HG02642 (cell line): ENCODE measurements at regions not wholly inside any gene's neighbourhood (a gene's known extent, or its start where the extent isn't known, plus 50 kb on each side); places are given as distances from the start of the nearest gene placed in this dataset.
"Not testable (repeated sequence)": the region's sequence is repeated elsewhere in the genome, so short reads cannot be mapped to it uniquely, and the experiment has no call there.

Source experiments
- ATAC-seq: cut with Tn5 transposase; IDR thresholded peaks from one replicate; pipeline ENCODE4 v1.9.1; 2021; ENCODE audit warnings: mild to moderate bottlenecking; ENCODE audit not compliant: unreplicated experiment, poor library complexity

DNA sequence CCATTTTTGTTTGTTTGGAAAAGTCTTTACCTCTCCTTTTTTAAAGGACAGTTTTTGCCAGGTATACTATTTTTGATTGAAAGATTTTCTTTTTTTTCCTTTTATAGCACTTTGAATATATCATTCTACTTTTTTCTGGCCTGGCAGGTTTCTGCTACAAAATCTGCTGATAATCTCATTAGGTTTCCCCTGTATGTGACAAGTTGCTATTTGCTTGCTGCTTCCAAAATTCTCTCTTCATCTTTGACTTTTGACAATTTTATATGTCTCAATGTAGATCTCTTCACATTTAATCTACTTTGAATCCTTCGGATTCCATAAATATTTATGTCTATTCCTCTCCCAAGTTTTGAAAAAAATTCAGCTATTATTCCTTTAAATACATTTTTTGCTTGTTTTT, 838.5 kb downstream of the IGSF11 start:
- ATAC-seq: no peak

DNA sequence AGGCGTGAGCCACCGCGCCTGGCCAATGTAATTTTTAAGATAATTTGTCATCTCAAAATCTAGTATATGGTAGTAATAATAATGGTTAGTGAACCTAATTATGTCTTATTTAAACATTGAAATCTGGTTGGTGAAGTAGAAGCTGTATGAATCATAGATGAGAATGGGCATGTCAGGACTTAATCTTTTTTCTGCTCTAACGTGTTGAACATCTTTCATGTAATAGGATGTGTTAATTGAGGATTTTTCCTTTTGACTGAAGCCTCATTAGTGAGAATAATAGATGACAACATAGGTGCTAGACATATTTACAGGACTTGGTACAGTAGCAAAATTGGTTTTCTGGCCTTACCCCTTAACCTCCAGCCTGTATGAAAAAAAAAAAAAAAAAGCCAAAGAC, 835.6 kb downstream of the IGSF11 start:
- no peak for ATAC-seq

DNA sequence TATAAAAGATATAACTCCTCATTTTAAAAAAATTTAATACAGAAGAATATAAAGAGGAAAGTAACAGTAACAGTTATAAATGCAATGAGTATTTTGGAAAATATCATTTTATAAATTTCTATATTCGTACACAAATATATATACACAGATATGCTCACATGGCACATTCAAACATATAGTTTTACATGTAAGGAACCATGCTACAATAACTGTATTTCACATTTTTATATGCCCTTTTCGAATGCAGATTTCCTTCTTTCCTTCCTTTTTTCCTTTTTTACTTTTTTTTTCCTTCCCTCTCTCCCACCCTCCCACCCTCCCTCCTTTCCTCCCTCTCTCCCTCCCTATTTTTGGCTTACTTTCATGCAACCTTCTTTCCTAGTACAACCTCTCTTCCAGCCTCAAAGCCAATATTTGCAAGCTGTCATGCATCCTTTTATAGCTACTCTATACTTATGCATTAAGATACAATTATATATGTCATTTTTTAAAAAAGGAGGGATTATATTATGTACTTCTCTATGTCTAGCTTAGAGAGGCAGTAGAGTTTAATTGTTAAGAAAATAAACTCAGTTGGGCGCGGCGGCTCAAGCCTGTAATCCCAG, 830.5 kb downstream of the IGSF11 start:
- ATAC-seq: no peak

DNA sequence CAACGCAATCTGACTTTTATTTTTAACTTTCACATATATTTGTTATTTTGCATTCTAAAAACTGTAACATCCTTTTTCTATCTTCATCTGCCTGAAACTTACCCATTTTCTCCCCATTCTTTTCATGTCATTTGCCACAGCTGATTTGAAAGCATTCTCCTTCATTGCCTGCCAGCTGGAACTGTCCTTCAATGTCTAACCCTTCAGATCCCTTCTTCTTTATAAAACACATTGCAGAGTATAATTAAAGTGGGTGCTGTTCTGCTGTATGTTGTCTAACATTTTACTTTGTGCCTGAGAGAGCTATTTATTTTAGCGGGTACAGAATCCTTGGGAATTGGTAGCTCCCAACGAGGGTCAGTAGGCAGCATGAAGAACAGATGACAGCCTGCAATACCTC, 827.4 kb downstream of the IGSF11 start:
- ATAC-seq: no peak

DNA sequence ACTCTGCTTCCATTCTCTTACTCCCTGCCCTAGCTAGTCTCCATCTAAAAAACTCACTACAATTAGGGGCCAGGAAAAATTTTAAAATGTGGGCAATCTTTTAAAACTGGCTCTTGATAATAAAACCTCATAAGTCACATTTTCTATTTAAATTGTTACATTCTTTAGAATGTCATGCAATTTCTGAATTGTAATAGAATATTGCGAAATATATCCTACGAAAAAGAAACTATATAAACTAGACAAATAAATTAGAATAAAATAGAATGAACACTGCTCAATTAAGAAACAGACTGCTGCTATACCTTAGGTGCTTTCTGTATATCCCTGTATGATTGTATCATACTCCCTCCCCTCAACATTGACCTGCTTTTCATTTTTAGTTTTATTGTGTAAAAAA, 826.0 kb downstream of the IGSF11 start:
- no peak for ATAC-seq

DNA sequence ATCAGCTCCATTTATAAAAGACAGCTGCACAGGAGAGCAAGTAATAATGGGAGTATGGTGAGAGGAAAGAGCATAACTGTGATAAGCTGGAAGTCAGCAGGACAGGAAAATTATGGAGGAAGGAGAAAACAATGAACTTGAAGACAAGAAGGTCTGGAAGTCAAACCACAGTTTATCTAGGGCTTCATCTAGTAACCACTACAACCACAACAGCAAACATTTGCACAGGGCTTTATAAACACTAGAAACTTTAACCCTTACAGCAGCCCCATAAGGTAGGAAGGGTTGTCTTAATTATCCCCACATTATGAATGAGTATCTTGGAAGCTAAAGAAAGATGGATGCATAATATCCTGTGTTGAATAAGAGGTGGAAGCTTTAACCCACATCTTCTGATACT, 820.8 kb downstream of the IGSF11 start:
- ATAC-seq: no peak

DNA sequence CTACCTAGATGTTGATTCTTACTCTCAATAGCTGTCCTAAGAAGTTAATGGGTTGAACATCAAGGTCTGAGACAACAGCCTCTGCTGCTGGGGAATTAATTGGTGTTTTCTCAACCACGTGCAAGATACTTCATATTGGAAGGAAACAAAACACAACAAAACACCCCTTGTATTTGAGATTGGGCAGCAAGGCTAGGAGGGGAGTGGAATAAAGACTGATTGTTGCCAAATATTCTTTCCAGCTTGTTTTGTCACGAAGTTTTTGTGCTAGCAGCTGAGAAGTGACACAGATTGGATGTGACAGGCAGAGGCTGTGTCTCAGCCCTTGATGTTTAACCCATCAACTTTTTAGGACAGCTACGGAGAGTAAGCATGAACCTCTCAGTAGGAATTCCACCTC, 808.4 kb downstream of the IGSF11 start:
- no peak for ATAC-seq

DNA sequence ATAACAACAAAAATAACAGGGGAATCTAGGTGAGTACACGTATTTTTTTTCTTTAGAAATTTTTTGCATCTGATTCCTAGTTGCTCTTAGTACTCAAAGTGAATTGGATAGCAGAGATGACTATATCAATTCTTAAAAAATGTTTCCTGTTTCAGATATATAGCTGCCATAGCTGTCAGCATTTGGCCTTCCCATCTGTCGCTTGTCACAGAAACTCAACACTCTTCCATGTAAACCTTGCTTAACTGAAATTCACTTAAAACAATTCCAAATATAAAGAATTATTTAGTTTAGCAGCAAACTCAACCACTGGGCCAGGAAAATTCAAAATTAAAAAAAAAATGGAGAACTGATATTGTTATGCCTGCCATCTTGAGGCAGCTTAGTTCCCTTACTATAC, 807.5 kb downstream of the IGSF11 start:
- no peak for ATAC-seq

DNA sequence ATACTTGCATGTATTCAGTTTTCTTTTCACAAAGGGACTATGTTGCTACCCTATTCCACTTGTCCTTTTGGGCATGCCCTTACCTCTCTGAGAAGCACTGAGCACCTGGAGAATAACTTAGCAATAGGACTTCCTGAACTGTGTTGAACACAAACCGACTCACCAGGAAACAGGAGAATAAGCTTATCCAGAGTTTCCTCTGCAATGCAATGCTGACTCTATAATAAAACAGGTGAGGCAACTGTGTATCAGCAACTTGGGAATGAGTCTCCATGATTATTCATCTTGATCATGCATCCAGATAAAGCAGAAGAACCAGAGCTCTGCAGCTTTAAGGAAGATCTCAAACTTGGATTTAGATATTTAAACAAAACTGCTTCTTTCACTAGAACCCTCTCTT, 806.5 kb downstream of the IGSF11 start:
- no peak for ATAC-seq

DNA sequence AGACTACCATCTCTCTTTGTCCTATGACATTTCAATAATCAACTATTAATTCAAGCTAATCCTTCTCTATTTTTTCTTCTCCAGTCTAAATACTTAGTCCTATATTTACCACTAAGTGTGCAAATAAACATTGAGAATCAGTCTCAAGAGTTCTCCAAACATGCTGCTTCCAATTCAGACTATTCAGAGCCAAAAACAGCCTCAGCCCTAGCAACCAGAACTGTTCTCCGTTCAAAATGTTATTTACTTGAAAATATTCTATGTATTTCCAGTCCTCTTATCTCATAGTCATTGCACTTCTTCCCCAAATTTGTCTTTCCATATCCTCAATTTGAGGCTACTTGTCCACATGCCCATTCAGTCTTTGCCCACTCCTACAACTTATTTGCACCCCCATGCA, 805.5 kb downstream of the IGSF11 start:
- ATAC-seq: no peak

DNA sequence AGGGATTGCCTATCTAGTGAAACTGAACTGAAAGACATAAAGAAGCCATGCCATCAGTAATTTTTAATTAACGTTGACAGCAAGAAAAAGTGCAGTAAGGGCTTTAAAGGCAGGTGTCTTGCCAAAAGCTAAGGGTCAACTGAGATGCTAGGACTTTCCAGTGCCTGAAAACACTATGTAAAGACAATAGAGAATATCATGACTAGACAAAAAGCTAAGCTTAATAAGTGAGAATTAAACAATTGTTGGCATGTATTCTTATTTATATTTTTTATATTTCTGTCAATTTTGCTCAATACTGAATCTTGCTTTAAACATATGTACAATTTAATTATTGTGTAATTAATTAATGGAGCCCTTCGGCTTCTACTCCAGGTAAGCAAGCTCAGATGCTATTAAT, 803.1 kb downstream of the IGSF11 start:
- no peak for ATAC-seq

DNA sequence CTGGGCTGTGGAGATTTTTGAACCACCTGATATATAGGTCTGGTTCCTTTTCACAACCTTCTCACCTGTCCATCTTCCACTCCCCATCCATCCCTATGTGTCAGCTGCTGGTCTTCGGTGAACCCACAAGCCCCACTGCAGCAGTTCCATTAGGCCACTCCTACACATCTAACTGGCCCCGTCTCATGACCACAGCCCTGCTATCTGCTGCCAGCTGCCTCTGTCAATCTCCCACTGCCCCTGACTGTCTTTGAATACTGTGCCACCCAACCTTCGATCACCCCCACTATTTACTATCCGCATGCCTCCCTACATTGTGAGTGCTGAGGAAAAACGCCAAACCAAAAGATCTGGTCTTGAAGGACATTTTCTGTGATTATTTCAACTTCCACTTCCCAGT, 795.4 kb downstream of the IGSF11 start:
- ATAC-seq: no peak

DNA sequence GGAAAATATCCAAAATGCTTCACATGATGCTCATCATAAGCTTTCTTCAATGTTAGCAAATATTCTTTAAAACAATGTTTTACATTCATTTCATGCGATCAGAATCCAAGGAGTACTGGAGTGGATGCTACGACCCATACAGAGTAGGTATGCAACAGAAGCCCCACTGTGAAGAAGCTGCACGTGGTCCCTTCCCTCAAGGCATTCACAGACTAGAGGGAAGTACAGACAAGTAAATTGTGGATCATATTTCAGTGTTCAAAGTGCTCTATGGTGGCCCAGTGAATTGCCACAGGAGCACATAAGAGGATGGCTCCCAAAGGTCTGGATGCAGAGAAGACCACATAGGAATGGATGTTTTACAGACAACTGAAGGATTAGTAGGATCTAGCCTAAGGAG, 789.9 kb downstream of the IGSF11 start:
- no peak for ATAC-seq

DNA sequence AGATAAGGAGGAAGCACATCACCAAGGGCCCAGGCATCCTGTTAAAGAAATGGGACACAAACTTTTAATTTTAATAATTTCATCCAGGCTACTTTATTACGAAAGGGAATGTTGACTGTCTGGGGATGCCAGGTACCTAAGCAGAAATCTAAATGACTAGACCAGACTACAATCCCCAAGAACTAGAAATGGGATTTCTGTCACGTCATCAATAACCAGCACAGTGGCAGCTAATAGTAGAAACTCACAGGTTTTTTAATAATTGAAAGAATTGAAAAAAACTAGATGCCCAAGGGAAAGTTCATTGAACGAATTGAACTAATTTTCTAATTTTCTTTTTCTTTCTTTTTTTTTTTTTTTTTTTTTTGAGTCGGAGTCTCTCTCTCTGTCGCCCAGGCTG, 789.3 kb downstream of the IGSF11 start:
- no peak for ATAC-seq

DNA sequence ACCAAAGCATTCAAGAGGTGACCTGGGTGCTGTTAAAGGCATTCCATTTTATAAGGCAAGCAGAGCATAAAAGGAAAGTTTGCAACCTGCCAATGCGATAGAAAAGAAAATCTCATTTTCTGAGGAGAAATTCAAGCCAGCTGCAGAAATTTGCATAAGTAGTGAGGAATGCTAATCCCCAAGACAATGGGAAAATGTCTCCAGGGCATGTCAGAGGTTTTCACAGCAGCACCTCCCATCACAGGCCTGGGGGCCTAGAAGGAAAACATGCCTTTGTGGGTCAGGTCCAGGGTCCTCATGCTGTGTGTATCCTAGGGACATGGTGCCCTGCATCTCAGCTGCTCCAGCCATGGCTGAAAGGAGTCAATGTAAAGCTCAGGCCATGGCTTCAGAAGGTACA, 775.8 kb downstream of the IGSF11 start:
- ATAC-seq: not testable (repeated sequence)

DNA sequence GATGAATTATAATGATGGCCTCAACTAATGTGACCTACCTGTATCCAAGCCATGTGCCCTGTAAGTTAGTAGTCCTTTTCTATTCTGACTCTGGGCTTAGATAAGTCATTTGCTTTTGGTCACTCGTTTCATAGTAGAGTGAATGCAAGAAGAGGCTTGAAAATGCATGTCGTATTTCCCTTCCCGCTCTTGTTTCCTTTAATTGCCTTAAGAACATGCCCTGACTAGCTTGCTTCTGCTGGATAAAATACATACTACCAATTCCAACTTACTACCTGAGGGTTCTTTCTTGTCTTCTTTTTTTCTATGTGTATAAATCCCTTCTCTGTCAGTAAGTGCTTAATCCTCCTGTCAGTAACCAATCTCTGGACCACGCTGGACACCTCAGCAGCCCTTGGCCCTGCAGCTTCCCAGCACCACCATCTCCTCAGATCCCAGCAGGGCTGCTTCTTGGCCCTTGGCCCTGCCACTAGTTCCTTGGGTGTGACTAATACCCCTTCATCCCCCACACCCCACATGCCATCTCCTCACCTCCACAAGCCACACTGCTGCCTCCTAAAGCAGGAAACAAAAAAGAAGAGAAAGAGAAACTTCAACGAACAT, 771.7 kb downstream of the IGSF11 start:
- ATAC-seq: no peak

DNA sequence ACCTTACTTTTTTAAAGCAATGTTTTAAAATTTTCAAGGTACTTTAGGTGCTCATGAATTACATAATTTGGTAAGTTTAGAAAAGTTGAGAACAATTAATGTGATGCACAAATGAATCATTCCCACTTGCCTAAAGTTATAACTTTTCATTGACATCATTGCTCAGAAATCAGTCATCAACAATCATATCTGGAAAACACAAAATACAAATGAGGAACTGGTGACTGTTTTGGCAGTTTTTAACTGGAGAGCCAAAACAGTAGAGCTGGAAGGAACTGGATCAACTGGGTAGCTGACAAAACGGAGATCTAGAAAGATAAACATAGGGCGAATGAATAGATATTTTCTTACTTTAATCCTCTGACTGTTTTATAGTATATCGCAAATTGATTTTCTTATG, 767.1 kb downstream of the IGSF11 start:
- no peak for ATAC-seq

DNA sequence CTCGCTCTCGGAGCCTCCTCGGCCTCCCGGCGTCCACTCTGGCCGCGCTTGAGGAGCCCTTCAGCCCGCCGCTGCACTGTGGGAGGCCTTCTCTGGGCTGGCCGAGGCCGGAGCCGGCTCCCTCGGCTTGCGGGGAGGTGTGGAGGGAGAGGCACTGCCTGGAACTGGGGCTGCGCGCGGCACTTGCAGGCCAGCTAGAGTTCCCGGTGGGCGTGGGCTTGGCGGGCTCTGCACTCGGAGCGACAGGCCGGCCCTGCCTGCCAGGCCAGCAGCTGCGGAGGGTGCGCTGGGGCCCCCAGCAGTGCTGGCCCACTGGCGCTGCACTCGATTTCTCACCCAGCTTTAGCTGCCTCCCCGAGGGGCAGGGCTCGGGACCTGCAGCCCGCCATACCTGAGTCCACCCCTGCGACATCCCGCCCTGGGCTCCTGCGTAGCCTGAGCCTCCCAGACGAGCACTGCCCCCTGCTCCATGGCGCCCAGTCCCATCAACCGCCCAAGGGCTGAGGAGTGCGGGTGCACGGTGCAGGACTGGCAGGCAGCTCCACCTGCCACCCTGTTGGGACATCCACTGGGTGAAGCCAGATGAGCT, 765.0 kb downstream of the IGSF11 start:
- ATAC-seq: no peak

DNA sequence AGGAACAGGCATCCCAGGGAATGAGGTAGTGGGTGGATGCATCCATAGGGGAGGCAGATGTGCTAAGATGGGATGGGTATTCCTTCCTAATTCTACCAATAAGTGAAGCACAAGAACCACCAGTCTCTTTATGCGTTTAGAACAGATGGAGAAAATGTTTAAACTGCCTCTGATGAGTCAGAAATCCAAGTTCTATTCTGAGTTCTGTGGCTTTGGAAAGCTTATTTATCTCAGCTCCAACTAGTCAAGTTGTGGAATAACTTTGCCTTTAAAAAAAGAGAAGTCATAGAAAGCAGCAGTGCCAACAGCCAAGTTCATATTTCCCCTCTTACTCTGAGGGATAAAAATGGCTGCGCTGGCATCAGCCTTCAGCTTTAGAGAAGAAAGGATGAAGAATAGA, 761.7 kb downstream of the IGSF11 start:
- ATAC-seq: no peak

DNA sequence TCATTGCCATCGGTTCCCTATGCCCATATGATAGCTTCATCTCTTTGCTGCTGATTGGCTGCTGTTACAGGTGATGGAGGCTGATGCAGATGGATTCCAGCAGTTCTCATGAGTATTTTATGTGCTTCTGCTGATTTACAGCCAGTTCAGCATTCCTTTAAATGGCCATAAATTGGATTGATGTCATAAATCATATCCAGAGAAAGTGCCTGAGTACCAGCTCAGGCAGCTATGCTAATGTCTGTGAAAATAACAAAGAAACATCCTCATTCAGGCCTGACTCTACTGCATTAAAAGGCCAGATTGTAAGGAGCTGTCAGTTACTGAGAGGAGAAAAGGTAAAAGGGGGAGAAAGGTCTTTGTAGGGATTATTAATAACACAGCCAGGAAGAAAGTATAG, 756.8 kb downstream of the IGSF11 start:
- no peak for ATAC-seq

DNA sequence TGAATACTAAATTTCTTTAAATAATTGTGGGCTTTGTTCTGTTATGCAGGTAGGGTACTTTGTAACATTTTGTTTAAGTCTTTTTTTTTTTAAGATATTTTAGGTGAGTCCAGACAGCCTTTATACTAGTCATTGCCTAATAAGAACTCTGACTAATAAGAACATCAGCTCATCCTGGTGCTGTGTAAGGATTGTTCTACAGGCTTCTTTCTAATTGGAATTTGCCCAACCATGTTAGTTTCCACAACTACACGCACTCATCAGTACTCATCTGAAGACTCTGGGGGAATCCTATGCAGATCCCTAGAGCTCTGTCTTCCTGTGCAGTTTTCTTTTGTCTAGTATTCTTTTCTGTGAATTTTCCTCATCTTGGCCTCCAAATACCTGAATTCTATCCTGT, 741.8 kb downstream of the IGSF11 start:
- ATAC-seq: no peak

DNA sequence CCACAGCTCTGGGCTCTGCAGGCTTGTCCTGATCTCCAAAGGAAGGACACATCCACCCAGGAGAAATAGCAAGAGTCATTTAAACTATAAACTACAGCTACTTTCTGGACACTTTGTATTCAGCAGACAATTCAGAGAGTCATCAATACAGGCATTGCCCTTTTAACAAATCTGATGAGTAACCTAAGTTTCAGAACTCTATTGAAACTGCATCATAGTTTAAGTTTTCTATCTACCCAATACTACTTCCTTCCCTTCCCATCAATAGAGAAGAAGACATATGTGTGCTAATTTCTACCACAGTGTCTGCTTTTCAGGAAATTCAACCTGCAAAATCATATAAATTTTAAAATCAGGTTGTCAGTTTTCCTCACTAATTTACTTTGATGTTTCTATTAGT, 736.5 kb downstream of the IGSF11 start:
- no peak for ATAC-seq
